ENCODE measurements at regions not wholly inside any gene's neighbourhood (a gene's known extent, or its start where the extent isn't known, plus 50 kb on each side); places are given as distances from the start of the nearest gene placed in this dataset.

DNA sequence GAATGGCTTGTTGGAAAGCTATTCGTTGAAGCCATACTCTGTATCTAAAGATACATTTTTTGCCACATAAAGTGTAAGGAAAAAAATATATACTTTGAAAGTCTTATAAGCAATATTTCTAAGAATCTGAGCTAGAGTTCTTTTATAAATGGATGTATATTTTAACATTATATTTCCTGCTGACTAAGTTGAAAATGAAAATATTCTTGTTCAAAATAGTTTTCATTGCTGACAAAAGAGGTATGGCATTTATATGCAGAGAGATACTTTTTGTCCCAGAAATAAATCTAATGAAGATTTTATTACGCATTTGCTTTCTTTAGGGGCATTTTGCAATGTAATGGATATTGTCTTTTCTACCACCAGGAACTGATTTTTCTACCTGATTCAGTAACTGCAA, 834.9 kb downstream of the LRFN5 start:
- DNase-seq (ENCODE audit: low read depth) = no peak
- H3K4me3 ChIP-seq (ENCODE audit: low read depth, low read length) = no peak overlapping the region
- TF ChIP-seq, protein P1, sequence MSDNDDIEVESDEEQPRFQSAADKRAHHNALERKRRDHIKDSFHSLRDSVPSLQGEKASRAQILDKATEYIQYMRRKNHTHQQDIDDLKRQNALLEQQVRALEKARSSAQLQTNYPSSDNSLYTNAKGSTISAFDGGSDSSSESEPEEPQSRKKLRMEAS (IDR thresholded peaks at IDR 0.05; ENCODE audit: low read depth, low read length) = no peak
- TF ChIP-seq MYC (IDR thresholded peaks at IDR 0.05; ENCODE audit: low read depth, low read length) (no peak), POLR2A (IDR thresholded peaks at IDR 0.05; ENCODE audit: extremely low read depth, insufficient read length) (no peak), CTCF (IDR thresholded peaks at IDR 0.05; ENCODE audit: low read depth, low read length) (no peak)

DNA sequence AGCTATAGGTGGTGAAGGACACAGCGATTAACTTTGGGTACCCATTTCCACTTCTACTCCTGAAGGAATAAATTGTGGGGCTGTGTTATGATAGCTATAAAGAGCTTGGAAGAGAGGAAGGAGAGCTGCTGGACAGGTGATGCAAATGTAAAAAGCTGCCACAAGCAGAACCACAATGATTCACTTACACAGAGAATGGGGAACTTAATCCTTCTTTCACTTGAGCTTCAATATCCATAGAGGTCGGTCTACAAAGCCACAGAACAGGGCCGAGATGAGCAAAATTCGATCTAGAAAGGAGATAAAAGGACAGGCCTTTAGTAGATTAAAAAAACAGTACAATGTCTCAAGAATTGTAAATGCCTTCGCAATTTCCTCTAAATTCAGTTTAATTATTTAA, 831.1 kb downstream of the LRFN5 start:
- TF ChIP-seq MYC (IDR thresholded peaks at IDR 0.05; ENCODE audit: low read depth, low read length) = no peak
- no peak for TF ChIP-seq CTCF (IDR thresholded peaks at IDR 0.05; ENCODE audit: low read depth, low read length)
- TF ChIP-seq, protein P1 (IDR thresholded peaks at IDR 0.05; ENCODE audit: low read depth, low read length) = no peak
- no peak for TF ChIP-seq POLR2A (IDR thresholded peaks at IDR 0.05; ENCODE audit: extremely low read depth, insufficient read length)
- peak; percentile 2 for DNase-seq (ENCODE audit: low read depth)
- H3K4me3 ChIP-seq (ENCODE audit: low read depth, low read length) = no peak overlapping the region

GRCh38 chr14:42429401-42429800, 822.7 kb downstream of the LRFN5 start:
- TF ChIP-seq, protein P1 (IDR thresholded peaks at IDR 0.05; ENCODE audit: low read depth, low read length) = no peak
- TF ChIP-seq MYC (IDR thresholded peaks at IDR 0.05; ENCODE audit: low read depth, low read length) = no peak
- H3K4me3 ChIP-seq (ENCODE audit: low read depth, low read length) = no peak overlapping the region

DNA sequence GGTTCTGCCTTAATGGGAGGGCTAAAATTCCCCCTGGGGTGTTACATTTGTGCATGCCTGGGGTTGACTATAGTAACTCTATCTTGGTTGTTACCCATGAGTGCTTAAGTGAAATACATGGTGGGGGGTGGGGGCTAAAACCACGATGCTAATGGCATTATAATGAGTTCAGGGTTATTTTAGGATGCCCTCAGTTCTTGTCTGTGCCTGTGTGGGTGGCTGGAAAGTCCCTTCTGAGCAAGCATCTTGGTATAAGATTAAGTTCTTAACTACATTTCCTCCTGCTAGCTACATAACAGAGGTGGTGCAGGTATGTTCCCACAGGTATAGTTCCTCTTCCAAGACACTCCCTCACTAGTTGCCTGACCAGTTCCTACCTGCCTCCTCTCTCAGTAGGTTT, 822.3 kb downstream of the LRFN5 start:
- H3K4me3 ChIP-seq (ENCODE audit: low read depth, low read length) = no peak overlapping the region
- no peak for DNase-seq (ENCODE audit: low read depth)
- no peak for TF ChIP-seq CTCF (IDR thresholded peaks at IDR 0.05; ENCODE audit: low read depth, low read length)
- no peak for TF ChIP-seq POLR2A (IDR thresholded peaks at IDR 0.05; ENCODE audit: extremely low read depth, insufficient read length)
- no peak for TF ChIP-seq MYC (IDR thresholded peaks at IDR 0.05; ENCODE audit: low read depth, low read length)
- TF ChIP-seq, protein P1 (IDR thresholded peaks at IDR 0.05; ENCODE audit: low read depth, low read length) = no peak

More at GRCh38 chr14:42429401-42429800, 822.7 kb downstream of the LRFN5 start:
- DNase-seq (ENCODE audit: low read depth) = no peak

DNA sequence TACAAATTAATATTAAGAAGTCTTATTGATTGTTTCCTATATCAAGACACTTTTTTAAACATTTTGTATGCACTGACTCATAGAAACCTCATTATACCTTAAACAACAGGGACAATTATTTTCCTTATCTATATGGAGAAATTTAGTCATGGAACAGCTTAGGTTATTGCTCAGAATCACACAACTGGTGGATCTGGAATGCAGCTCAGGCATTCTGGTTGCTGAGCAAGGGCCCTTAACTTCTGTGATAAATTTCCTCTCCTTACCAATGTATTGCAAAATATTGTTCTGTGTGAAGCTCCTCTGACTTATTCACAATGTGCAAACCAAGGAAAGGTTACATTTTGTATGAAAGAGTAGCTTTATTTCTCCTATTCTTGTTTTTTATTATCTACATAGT, 817.8 kb downstream of the LRFN5 start:
- TF ChIP-seq MYC (IDR thresholded peaks at IDR 0.05; ENCODE audit: low read depth, low read length) (no peak), CTCF (IDR thresholded peaks at IDR 0.05; ENCODE audit: low read depth, low read length) (no peak), POLR2A (IDR thresholded peaks at IDR 0.05; ENCODE audit: extremely low read depth, insufficient read length) (no peak)
- TF ChIP-seq, protein P1 (IDR thresholded peaks at IDR 0.05; ENCODE audit: low read depth, low read length) = no peak
- no peak for DNase-seq (ENCODE audit: low read depth)
- no peak overlapping the region for H3K4me3 ChIP-seq (ENCODE audit: low read depth, low read length)

GRCh38 chr14:42421377-42422078, 814.9 kb downstream of the LRFN5 start:
- no peak for DNase-seq (ENCODE audit: low read depth)
- H3K4me3 ChIP-seq (ENCODE audit: low read depth, low read length) = no peak overlapping the region
- TF ChIP-seq CTCF (IDR thresholded peaks at IDR 0.05; ENCODE audit: low read depth, low read length) (no peak), MYC (IDR thresholded peaks at IDR 0.05; ENCODE audit: low read depth, low read length) (no peak), POLR2A (IDR thresholded peaks at IDR 0.05; ENCODE audit: extremely low read depth, insufficient read length) (no peak)
- TF ChIP-seq, protein P1 (IDR thresholded peaks at IDR 0.05; ENCODE audit: low read depth, low read length) = no peak

Data from NB4 (cell line).